ENCODE measurements at regions not wholly inside any gene's neighbourhood (a gene's known extent, or its start where the extent isn't known, plus 50 kb on each side); places are given as distances from the start of the nearest gene placed in this dataset.
"Not testable (repeated sequence)": the region's sequence is repeated elsewhere in the genome, so short reads cannot be mapped to it uniquely, and the experiment has no call there.

- TF ChIP-seq PATZ1 (CRISPR knock-in tag; IDR thresholded peaks at IDR 0.05; ENCODE audit: borderline replicate concordance) = no peak
- no peak for TF ChIP-seq CREB5 (CRISPR knock-in tag; IDR thresholded peaks at IDR 0.05; ENCODE audit: low read depth)
- TF ChIP-seq ZFP3 (CRISPR knock-in tag; IDR thresholded peaks at IDR 0.05) = no peak
- TF ChIP-seq ZNF70 (CRISPR knock-in tag; IDR thresholded peaks at IDR 0.05) = no peak
- no peak for TF ChIP-seq ISL1 (CRISPR knock-in tag; IDR thresholded peaks at IDR 0.05)
- TF ChIP-seq PPARA (CRISPR knock-in tag; IDR thresholded peaks at IDR 0.05; ENCODE audit: borderline replicate concordance) = no peak
- no peak for TF ChIP-seq ZC3H10 (CRISPR knock-in tag; IDR thresholded peaks at IDR 0.05)
- no peak for TF ChIP-seq ZNF8 (CRISPR knock-in tag; IDR thresholded peaks at IDR 0.05)
- no peak for TF ChIP-seq ARNTL (CRISPR knock-in tag; IDR thresholded peaks at IDR 0.05; ENCODE audit: borderline replicate concordance, low read depth)
- no peak for TF ChIP-seq ESRRG (CRISPR knock-in tag; IDR thresholded peaks at IDR 0.05)
- TF ChIP-seq TSHZ2 (CRISPR knock-in tag; IDR thresholded peaks at IDR 0.05) = no peak
- no peak for TF ChIP-seq CSRNP3 (CRISPR knock-in tag; IDR thresholded peaks at IDR 0.05)
- TF ChIP-seq TOX (CRISPR knock-in tag; IDR thresholded peaks at IDR 0.05; ENCODE audit: borderline replicate concordance) = no peak
- no peak for TF ChIP-seq CSDC2 (CRISPR knock-in tag; IDR thresholded peaks at IDR 0.05)
- TF ChIP-seq OSR1 (CRISPR knock-in tag; IDR thresholded peaks at IDR 0.05) = no peak
- TF ChIP-seq SNAI2 (CRISPR knock-in tag; IDR thresholded peaks at IDR 0.05) = no peak
- TF ChIP-seq ZFP30 (CRISPR knock-in tag; IDR thresholded peaks at IDR 0.05) = no peak
- no peak for TF ChIP-seq ZNF565 (CRISPR knock-in tag; conservative IDR thresholded peaks at IDR 0.05; ENCODE audit: low read depth)
- ATAC-seq = no peak
Observed at GRCh38 chr13:54536112-54536511, 1507.5 kb downstream of the OLFM4 start.

GRCh38 chr13:54563286-54563685, 1534.7 kb downstream of the OLFM4 start:
- ATAC-seq = no peak
- TF ChIP-seq ZFP3 (CRISPR knock-in tag; IDR thresholded peaks at IDR 0.05) (no peak), CSRNP3 (CRISPR knock-in tag; IDR thresholded peaks at IDR 0.05) (no peak), ZFP30 (CRISPR knock-in tag; IDR thresholded peaks at IDR 0.05) (no peak), ESRRG (CRISPR knock-in tag; IDR thresholded peaks at IDR 0.05) (no peak), ZNF8 (CRISPR knock-in tag; IDR thresholded peaks at IDR 0.05) (no peak), ISL1 (CRISPR knock-in tag; IDR thresholded peaks at IDR 0.05) (no peak), BACH2 (CRISPR knock-in tag; IDR thresholded peaks at IDR 0.05; ENCODE audit: borderline replicate concordance) (no peak), PPARA (CRISPR knock-in tag; IDR thresholded peaks at IDR 0.05; ENCODE audit: borderline replicate concordance) (no peak), CREB5 (CRISPR knock-in tag; IDR thresholded peaks at IDR 0.05; ENCODE audit: low read depth) (no peak), ZC3H10 (CRISPR knock-in tag; IDR thresholded peaks at IDR 0.05) (no peak), GLIS3 (CRISPR knock-in tag; IDR thresholded peaks at IDR 0.05) (no peak), ZNF70 (CRISPR knock-in tag; IDR thresholded peaks at IDR 0.05) (no peak), ZNF565 (CRISPR knock-in tag; conservative IDR thresholded peaks at IDR 0.05; ENCODE audit: low read depth) (no peak), POU6F1 (CRISPR knock-in tag; IDR thresholded peaks at IDR 0.05; ENCODE audit: borderline replicate concordance, low read depth) (no peak), TOX (CRISPR knock-in tag; IDR thresholded peaks at IDR 0.05; ENCODE audit: borderline replicate concordance) (no peak), CSDC2 (CRISPR knock-in tag; IDR thresholded peaks at IDR 0.05) (no peak)

GRCh38 chr13:54572037-54572436, 1543.4 kb downstream of the OLFM4 start:
- ATAC-seq = not testable (repeated sequence)
